ENCODE measurements at regions not wholly inside any gene's neighbourhood (a gene's known extent, or its start where the extent isn't known, plus 50 kb on each side); places are given as distances from the start of the nearest gene placed in this dataset.

DNA sequence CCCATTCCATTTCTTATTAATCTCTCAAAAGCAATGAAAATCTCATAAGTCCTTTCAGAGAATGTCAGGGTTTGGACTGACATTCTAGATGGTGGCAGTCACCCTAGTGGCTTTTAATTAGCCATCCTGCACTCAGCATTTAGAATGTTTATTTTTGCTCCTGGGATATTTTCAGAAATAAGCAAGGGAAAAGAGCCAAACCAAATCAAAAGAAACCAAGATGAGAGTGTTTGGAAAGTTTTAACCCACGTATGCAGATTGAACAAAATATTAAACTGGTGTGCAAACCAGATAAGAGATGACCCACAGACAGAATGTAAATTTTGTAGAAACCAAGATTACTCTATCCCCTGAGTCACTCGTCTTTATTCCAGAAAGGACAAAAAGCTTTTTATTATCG is 275.8 kb downstream of the SQOR start:
- TF ChIP-seq, protein P1, sequence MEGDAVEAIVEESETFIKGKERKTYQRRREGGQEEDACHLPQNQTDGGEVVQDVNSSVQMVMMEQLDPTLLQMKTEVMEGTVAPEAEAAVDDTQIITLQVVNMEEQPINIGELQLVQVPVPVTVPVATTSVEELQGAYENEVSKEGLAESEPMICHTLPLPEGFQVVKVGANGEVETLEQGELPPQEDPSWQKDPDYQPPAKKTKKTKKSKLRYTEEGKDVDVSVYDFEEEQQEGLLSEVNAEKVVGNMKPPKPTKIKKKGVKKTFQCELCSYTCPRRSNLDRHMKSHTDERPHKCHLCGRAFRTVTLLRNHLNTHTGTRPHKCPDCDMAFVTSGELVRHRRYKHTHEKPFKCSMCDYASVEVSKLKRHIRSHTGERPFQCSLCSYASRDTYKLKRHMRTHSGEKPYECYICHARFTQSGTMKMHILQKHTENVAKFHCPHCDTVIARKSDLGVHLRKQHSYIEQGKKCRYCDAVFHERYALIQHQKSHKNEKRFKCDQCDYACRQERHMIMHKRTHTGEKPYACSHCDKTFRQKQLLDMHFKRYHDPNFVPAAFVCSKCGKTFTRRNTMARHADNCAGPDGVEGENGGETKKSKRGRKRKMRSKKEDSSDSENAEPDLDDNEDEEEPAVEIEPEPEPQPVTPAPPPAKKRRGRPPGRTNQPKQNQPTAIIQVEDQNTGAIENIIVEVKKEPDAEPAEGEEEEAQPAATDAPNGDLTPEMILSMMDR (conservative IDR thresholded peaks at IDR 0.05; ENCODE audit: low read depth, low read length), result no peak
- no peak for TF ChIP-seq EZH2phosphoT487 (IDR thresholded peaks at IDR 0.05; ENCODE audit: borderline replicate concordance, low read length)
- TF ChIP-seq EZH2 (IDR thresholded peaks at IDR 0.05; ENCODE audit: low read length, unreplicated experiment), result no peak

Data from PC-3 (cell line).